HCT116 (cell line): ENCODE measurements at regions not wholly inside any gene's neighbourhood (a gene's known extent, or its start where the extent isn't known, plus 50 kb on each side); places are given as distances from the start of the nearest gene placed in this dataset.

ENCODE experiments used
- ATAC-seq: fragments of 200-7000 bp; cut with Tn5 transposase; 2 replicates; pipeline ENCODE4 v1.9.1; 2020; ENCODE audit warnings: mild to moderate bottlenecking, moderate library complexity
- BruUV-seq: library from RNA; stranded (reverse); fragments of 400-500 nt; replicated peaks from 2 replicates; lab custom pipeline; 2021; lab: Mats Ljungman, UMichigan
- CTCF ChIA-PET: fragments of 300-600 bp; sonication (Branson Sonifier 250); formaldehyde crosslinking; loops from one replicate; lab custom pipeline; 2021; ENCODE audit warnings: antibody characterized with exemption; lab: Charles Lee
- POLR2A ChIA-PET: fragments of 300-600, 350-600 bp; sonication (Branson Sonifier 250); formaldehyde crosslinking; loops from one replicate; lab custom pipeline; 2021; ENCODE audit warnings: antibody characterized with exemption; lab: Charles Lee
- RAD21 ChIA-PET, 2 experiments: fragments of 300-600 bp; sonication (Branson Sonifier 250); formaldehyde crosslinking; loops; one replicate each; lab custom pipeline; 2023; ENCODE audit warnings: low total read pairs in 2 of 2; ENCODE audit not compliant: uncharacterized antibody in 2 of 2, unreplicated experiment in 2 of 2, low non-redundant PET in 1 of 2; lab: Charles Lee
- DNase-seq: peaks from one replicate; pipeline ENCODE4 v3.0.0-alpha.2; 2010; ENCODE audit warnings: low read depth, low spot score
- H2AFZ ChIP-seq: fragments of 200-600 bp; shearing (Covaris generic), sonication (generic); 2 replicates; pipeline ENCODE4 v1.6.1; 2017; ENCODE audit warnings: low read depth, mixed run types, mixed read lengths, antibody characterized with exemption, low read length; ENCODE audit not compliant: poor library complexity, severe bottlenecking
- H3K27ac ChIP-seq: 2 replicates; pipeline ENCODE4 v1.5.1; 2012; ENCODE audit warnings: low read depth, low read length
- H3K27me3 ChIP-seq: fragments of 200-600 bp; sonication (generic); 2 replicates; pipeline ENCODE4 v1.6.1; 2016; ENCODE audit warnings: mixed run types, low read length, mixed read lengths; ENCODE audit not compliant: insufficient read depth
- H3K36me3 ChIP-seq, 2 experiments: fragments of 200-500 bp in 1 of 2; fragments of 200-600 bp in 1 of 2; sonication (Bioruptor generic) in 1 of 2; sonication (generic) in 1 of 2; 2 replicates each; pipeline versions ENCODE4 v1.5.1 to v1.6.1; 2014 to 2016; ENCODE audit warnings: low read length in 2 of 2, inconsistent platforms in 1 of 2, mixed read lengths in 1 of 2, mixed run types in 1 of 2; ENCODE audit not compliant: insufficient read depth in 2 of 2, control insufficient read depth in 1 of 2
- H3K4me1 ChIP-seq, 2 experiments: fragments of 200-600 bp in 1 of 2; sonication (generic) in 1 of 2; 2 replicates each; pipeline versions ENCODE4 v1.5.1 to v1.6.1; 2012 to 2017; ENCODE audit warnings: low read length in 2 of 2, inconsistent platforms in 1 of 2, mild to moderate bottlenecking in 1 of 2, mixed read lengths in 1 of 2, mixed run types in 1 of 2, moderate library complexity in 1 of 2; ENCODE audit not compliant: insufficient read depth in 2 of 2, control insufficient read depth in 1 of 2
- H3K4me2 ChIP-seq: fragments of 200-600 bp; sonication (generic); 2 replicates; pipeline ENCODE4 v1.6.1; 2017; ENCODE audit warnings: mixed run types, low read length, mixed read lengths
- H3K4me3 ChIP-seq, 2 experiments: fragments of 200-600 bp in 1 of 2; sonication (generic) in 1 of 2; replicated peaks in 1 of 2; 2 replicates each; pipeline ENCODE4 v1.5.1; 2011 to 2016; ENCODE audit warnings: low read length in 2 of 2, control low read depth in 1 of 2, low read depth in 1 of 2, mild to moderate bottlenecking in 1 of 2, mixed read lengths in 1 of 2, mixed run types in 1 of 2
- H3K79me2 ChIP-seq: fragments of 200-600 bp; sonication (generic); 2 replicates; pipeline ENCODE4 v1.6.1; 2017; ENCODE audit warnings: mild to moderate bottlenecking, mixed run types, low read length, moderate library complexity, mixed read lengths; ENCODE audit not compliant: insufficient read depth
- H3K9ac ChIP-seq: fragments of 200-600 bp; sonication (generic); 2 replicates; pipeline ENCODE4 v1.6.1; 2016; ENCODE audit warnings: low read length, mixed read lengths
- H3K9me2 ChIP-seq: fragments of 200-600 bp; sonication (generic), shearing (Covaris generic); 2 replicates; pipeline ENCODE4 v1.6.1; 2017; ENCODE audit warnings: mixed run types, mild to moderate bottlenecking, moderate library complexity; ENCODE audit not compliant: insufficient read depth
- H3K9me3 ChIP-seq, 2 experiments: fragments of 200-500 bp in 1 of 2; fragments of 200-600 bp in 1 of 2; sonication (Bioruptor generic) in 1 of 2; sonication (generic) in 1 of 2; 2 replicates each; pipeline ENCODE4 v1.6.1; 2014 to 2017; ENCODE audit warnings: low read length in 2 of 2, mixed read lengths in 2 of 2, inconsistent platforms in 1 of 2, low read depth in 1 of 2, mild to moderate bottlenecking in 1 of 2, mixed run types in 1 of 2, moderate library complexity in 1 of 2; ENCODE audit not compliant: control insufficient read depth in 1 of 2, insufficient read depth in 1 of 2
- H4K20me1 ChIP-seq: fragments of 200-600 bp; sonication (generic), shearing (Covaris generic); 2 replicates; pipeline ENCODE4 v1.6.1; 2017; ENCODE audit warnings: mixed run types, mild to moderate bottlenecking, moderate library complexity; ENCODE audit not compliant: insufficient read depth
- ATF3 ChIP-seq: IDR thresholded peaks from 2 replicates; pipeline ENCODE4 v1.6.1; 2012
- CBX3 ChIP-seq: IDR thresholded peaks from 2 replicates; pipeline ENCODE4 v1.6.1; 2012; ENCODE audit warnings: low read depth
- CEBPB ChIP-seq: IDR thresholded peaks from 2 replicates; pipeline ENCODE4 v1.6.1; 2012; ENCODE audit warnings: low read depth
- CTCF ChIP-seq, 3 experiments: fragments of 200-600 bp in 1 of 3; sonication (generic) in 1 of 3; IDR thresholded peaks in 2 of 3; conservative IDR thresholded peaks in 1 of 3; 2 replicates each; pipeline ENCODE4 v1.5.1; 2012 to 2017; ENCODE audit warnings: low read depth in 2 of 3, low read length in 2 of 3, antibody characterized with exemption in 1 of 3, borderline replicate concordance in 1 of 3, control low read depth in 1 of 3, mild to moderate bottlenecking in 1 of 3, mixed read lengths in 1 of 3, mixed run types in 1 of 3, moderate library complexity in 1 of 3; ENCODE audit not compliant: insufficient read depth in 1 of 3
- EGR1 ChIP-seq: IDR thresholded peaks from 2 replicates; pipeline ENCODE4 v1.6.1; 2012; ENCODE audit warnings: low read depth
- EZH2 ChIP-seq: fragments of 200-600 bp; sonication (generic); IDR thresholded peaks from 2 replicates; pipeline ENCODE4 v1.6.1; 2017; ENCODE audit warnings: antibody characterized with exemption, mixed run types
- EZH2phosphoT487 ChIP-seq: fragments of 200-600 bp; IDR thresholded peaks from 2 replicates; pipeline ENCODE4 v1.6.1; 2018; ENCODE audit warnings: antibody characterized with exemption, borderline replicate concordance
- FOSL1 ChIP-seq: IDR thresholded peaks from 2 replicates; pipeline ENCODE4 v1.6.1; 2012; ENCODE audit warnings: low read depth
- JUND ChIP-seq: IDR thresholded peaks from 2 replicates; pipeline ENCODE4 v1.6.1; 2012
- POLR2A ChIP-seq: IDR thresholded peaks from 2 replicates; pipeline ENCODE4 v1.7.0; 2011; ENCODE audit warnings: borderline replicate concordance; ENCODE audit not compliant: insufficient read depth, insufficient read length; ENCODE audit errors: extremely low read depth
- POLR2AphosphoS5 ChIP-seq: IDR thresholded peaks from 2 replicates; pipeline ENCODE4 v1.6.1; 2011; ENCODE audit warnings: mild to moderate bottlenecking, low read depth, low read length, moderate library complexity
- RAD21 ChIP-seq: IDR thresholded peaks from 2 replicates; pipeline ENCODE4 v1.6.1; 2012; ENCODE audit warnings: low read depth, mild to moderate bottlenecking
- REST ChIP-seq: IDR thresholded peaks from 2 replicates; pipeline ENCODE4 v1.6.1; 2012; ENCODE audit warnings: low read depth
- SIN3A ChIP-seq: IDR thresholded peaks from 2 replicates; pipeline ENCODE4 v1.6.1; 2012; ENCODE audit warnings: low read depth
- SP1 ChIP-seq: IDR thresholded peaks from 2 replicates; pipeline ENCODE4 v1.6.1; 2012; ENCODE audit warnings: low read depth
- SRF ChIP-seq: IDR thresholded peaks from 2 replicates; pipeline ENCODE4 v1.6.1; 2012; ENCODE audit warnings: low read depth
- YY1 ChIP-seq: IDR thresholded peaks from 2 replicates; pipeline ENCODE4 v1.6.1; 2011; ENCODE audit warnings: low read length, low read depth, moderate library complexity, mild to moderate bottlenecking; ENCODE audit not compliant: insufficient replicate concordance; ENCODE audit errors: extremely low read depth
- ZBTB33 ChIP-seq: IDR thresholded peaks from 2 replicates; pipeline ENCODE4 v1.6.1; 2011; ENCODE audit warnings: mild to moderate bottlenecking, low read length, moderate library complexity; ENCODE audit not compliant: insufficient replicate concordance; ENCODE audit errors: extremely low read depth
- ZFX ChIP-seq: fragments of 450-650 bp; IDR thresholded peaks from 2 replicates; pipeline ENCODE4 v1.6.1; 2017
- ZNF274 ChIP-seq: fragments of 200-500 bp; sonication (Bioruptor generic); IDR thresholded peaks from 2 replicates; pipeline ENCODE4 v1.6.1; 2014; ENCODE audit warnings: mild to moderate bottlenecking, low read depth, low read length, inconsistent platforms
- intact Hi-C: fragments of 100-400 bp; cut with micrococcal nuclease; formaldehyde crosslinking; loops from 2 replicates; pipeline ENCODE4 v1.10.0; 2022

- intact Hi-C loops, result no loop called here
Measured at GRCh38 chr2:78115291-78115690, 593.1 kb upstream of the LRRTM4 start.

More at GRCh38 chr2:78115291-78115690, 593.1 kb upstream of the LRRTM4 start:
- POLR2A ChIA-PET, result no interaction called here
- CTCF ChIA-PET, result no interaction called here
- Histone ChIP-seq H3K9ac (no peak overlapping the region), H3K9me3 (peaks cover 15 to 16% of the 10 kb centered on the region in 2 experiments; a peak in 2 of 4 replicates), H3K36me3 (no peaks in the 10 kb centered on the region), H3K4me2 (no peak overlapping the region), H3K27ac (no peak overlapping the region), H3K9me2 (no peaks in the 10 kb centered on the region), H3K79me2 (no peaks in the 10 kb centered on the region), H3K4me1 (no peaks in the 10 kb centered on the region), H2AFZ (no peak overlapping the region), H3K4me3 (no peak overlapping the region), H4K20me1 (no peaks in the 10 kb centered on the region; the same call in 1 of the 2 replicates), H3K27me3 (no peaks in the 10 kb centered on the region)
- RAD21 ChIA-PET, result no interaction called here
- TF ChIP-seq EZH2phosphoT487 (no peak), CEBPB (no peak), YY1 (no peak), ATF3 (no peak), SRF (no peak), REST (no peak), EGR1 (no peak), ZFX (no peak), SP1 (no peak), POLR2AphosphoS5 (no peak), CBX3 (no peak), JUND (no peak), RAD21 (no peak), ZBTB33 (no peak), POLR2A (no peak), SIN3A (no peak), ZNF274 (no peak), FOSL1 (no peak), CTCF (IDR thresholded peaks at IDR 0.05 in 2 of 3, conservative IDR thresholded peaks at IDR 0.05 in 1 of 3; ENCODE audit: borderline replicate concordance in 1 of 3, insufficient read depth in 1 of 3, low read depth in 2 of 3, low read length in 2 of 3) (no peak), EZH2 (no peak)
- no TSS peak for BruUV-seq
- ATAC-seq (no peak), DNase-seq (no peak)
